H1 (cell line): ENCODE measurements at regions not wholly inside any gene's neighbourhood (a gene's known extent, or its start where the extent isn't known, plus 50 kb on each side); places are given as distances from the start of the nearest gene placed in this dataset.

ENCODE experiments used
- CTCF ChIA-PET: fragments of 300-600 bp; sonication (Branson Sonifier 250); formaldehyde crosslinking; loops from one replicate; lab custom pipeline; 2021; ENCODE audit not compliant: partially characterized antibody; lab: Charles Lee
- POLR2A ChIA-PET: fragments of 300-600 bp; sonication (Branson Sonifier 250); formaldehyde crosslinking; loops from one replicate; lab custom pipeline; 2021; ENCODE audit warnings: inconsistent platforms; ENCODE audit not compliant: partially characterized antibody; lab: Charles Lee
- DNase-seq, 2 experiments: peaks; one replicate each; pipeline versions ENCODE4 v3.0.0 to v3.0.0-alpha.2; 2010 to 2022; ENCODE audit warnings: low spot score in 2 of 2, low read depth in 1 of 2, mixed read lengths in 1 of 2
- FAIRE-seq: peaks from 2 replicates; lab custom pipeline; 2011; peaks lifted over from hg19 to GRCh38; lab: Jason Lieb, UNC
- H2AFZ ChIP-seq: 2 replicates; pipeline ENCODE4 v1.8.1; 2012; ENCODE audit warnings: low read length, inconsistent platforms
- H2AK5ac ChIP-seq: 2 replicates; pipeline ENCODE4 v1.6.1; 2013; ENCODE audit warnings: low read depth, low read length
- H2BK120ac ChIP-seq: replicated peaks from 2 replicates; pipeline ENCODE3; 2013; ENCODE audit warnings: low read depth, low read length, inconsistent platforms
- H2BK12ac ChIP-seq: 2 replicates; pipeline ENCODE4 v1.6.1; 2013; ENCODE audit warnings: low read depth, low read length
- H2BK15ac ChIP-seq: 2 replicates; pipeline ENCODE4 v1.6.1; 2013; ENCODE audit warnings: low read length
- H2BK20ac ChIP-seq: 2 replicates; pipeline ENCODE4 v1.6.1; 2013; ENCODE audit warnings: low read length
- H2BK5ac ChIP-seq: 2 replicates; pipeline ENCODE4 v1.6.1; 2013; ENCODE audit warnings: low read depth, low read length
- H3K14ac ChIP-seq: 2 replicates; pipeline ENCODE4 v1.6.1; 2013; ENCODE audit warnings: inconsistent platforms; ENCODE audit not compliant: insufficient read length
- H3K18ac ChIP-seq: 2 replicates; pipeline ENCODE4 v1.6.1; 2013; ENCODE audit warnings: low read length; ENCODE audit errors: extremely low read depth
- H3K23ac ChIP-seq: 2 replicates; pipeline ENCODE4 v1.6.1; 2013; ENCODE audit warnings: inconsistent platforms; ENCODE audit not compliant: insufficient read length
- H3K23me2 ChIP-seq: 2 replicates; pipeline ENCODE4 v1.6.1; 2013; ENCODE audit warnings: low read depth, low read length
- H3K27ac ChIP-seq: 2 replicates; pipeline ENCODE4 v1.6.1; 2011; ENCODE audit warnings: low read depth, low read length, inconsistent platforms
- H3K27me3 ChIP-seq, 4 experiments: replicated peaks in 1 of 4; 1 replicate in 1 of 4; 2 replicates in 3 of 4; pipeline versions ENCODE4 v1.6.1 to v1.8.1; 2011 to 2013; ENCODE audit warnings: low read length in 3 of 4, mild to moderate bottlenecking in 3 of 4, inconsistent platforms in 2 of 4, mixed read lengths in 2 of 4, moderate library complexity in 1 of 4; ENCODE audit not compliant: control insufficient read depth in 3 of 4, insufficient read depth in 3 of 4; ENCODE audit errors: extremely low read depth in 1 of 4
- H3K36me3 ChIP-seq, 4 experiments: 2 replicates each; pipeline versions ENCODE4 v1.6.1 to v1.8.1; 2011 to 2013; ENCODE audit warnings: mild to moderate bottlenecking in 4 of 4, low read length in 3 of 4, moderate library complexity in 2 of 4, control low read depth in 1 of 4, inconsistent platforms in 1 of 4; ENCODE audit not compliant: insufficient read depth in 4 of 4, control insufficient read depth in 2 of 4
- H3K4ac ChIP-seq: replicated peaks from 2 replicates; pipeline ENCODE3; 2013; ENCODE audit warnings: low read length, low read depth, mixed read lengths, inconsistent platforms; ENCODE audit not compliant: insufficient read length
- H3K4me1 ChIP-seq, 4 experiments: replicated peaks in 1 of 4; 1 replicate in 1 of 4; 2 replicates in 3 of 4; pipeline versions ENCODE4 v1.6.1 to v1.8.1; 2011 to 2013; ENCODE audit warnings: low read length in 3 of 4, inconsistent platforms in 2 of 4, mixed read lengths in 1 of 4; ENCODE audit not compliant: insufficient read depth in 4 of 4, control insufficient read depth in 3 of 4
- H3K4me2 ChIP-seq, 2 experiments: 2 replicates each; pipeline versions ENCODE4 v1.6.1 to v1.8.1; 2011 to 2013; ENCODE audit warnings: low read depth in 2 of 2, low read length in 2 of 2, control low read depth in 1 of 2, inconsistent platforms in 1 of 2, mild to moderate bottlenecking in 1 of 2; ENCODE audit not compliant: insufficient read depth in 1 of 2
- H3K4me3 ChIP-seq, 4 experiments: fragments of 200-600, 300-600 bp in 1 of 4; sonication (generic), shearing (Covaris generic), sonication (Bioruptor Twin) in 1 of 4; 2 replicates each; pipeline versions ENCODE4 v1.5.1 to v1.8.1; 2011 to 2016; ENCODE audit warnings: low read length in 4 of 4, low read depth in 3 of 4, control low read depth in 2 of 4, inconsistent platforms in 2 of 4, mild to moderate bottlenecking in 2 of 4, mixed read lengths in 1 of 4, moderate library complexity in 1 of 4; ENCODE audit not compliant: insufficient read depth in 2 of 4; ENCODE audit errors: extremely low read depth in 1 of 4
- H3K56ac ChIP-seq: replicated peaks from 2 replicates; pipeline ENCODE3; 2013; ENCODE audit warnings: low read depth, mild to moderate bottlenecking, mixed read lengths, low read length, inconsistent platforms; ENCODE audit not compliant: insufficient read length
- H3K79me1 ChIP-seq: 2 replicates; pipeline ENCODE4 v1.6.1; 2013; ENCODE audit warnings: low read depth, low read length, control low read depth
- H3K79me2 ChIP-seq, 2 experiments: 2 replicates each; pipeline versions ENCODE4 v1.6.1 to v1.8.1; 2012 to 2013; ENCODE audit warnings: low read length in 2 of 2, mild to moderate bottlenecking in 2 of 2, inconsistent platforms in 1 of 2; ENCODE audit not compliant: insufficient read depth in 2 of 2, control insufficient read depth in 1 of 2
- H3K9ac ChIP-seq, 4 experiments: replicated peaks in 1 of 4; 1 replicate in 1 of 4; 2 replicates in 3 of 4; pipeline versions ENCODE4 v1.6.1 to v1.8.1; 2011 to 2013; ENCODE audit warnings: low read depth in 3 of 4, low read length in 3 of 4, control low read depth in 2 of 4, mild to moderate bottlenecking in 2 of 4, moderate library complexity in 2 of 4, inconsistent platforms in 1 of 4; ENCODE audit errors: extremely low read depth in 1 of 4
- H3K9me3 ChIP-seq, 2 experiments: 2 replicates each; pipeline versions ENCODE4 v1.6.1 to v1.8.1; 2012 to 2013; ENCODE audit warnings: mild to moderate bottlenecking in 2 of 2, moderate library complexity in 2 of 2, control low read depth in 1 of 2, inconsistent platforms in 1 of 2, low read depth in 1 of 2, low read length in 1 of 2, mixed read lengths in 1 of 2; ENCODE audit not compliant: insufficient read depth in 2 of 2
- H4K20me1 ChIP-seq, 2 experiments: replicated peaks in 1 of 2; 2 replicates each; pipeline versions ENCODE3 to v1.8.1; 2011 to 2013; ENCODE audit warnings: inconsistent platforms in 2 of 2, low read length in 2 of 2, mild to moderate bottlenecking in 1 of 2; ENCODE audit not compliant: insufficient read depth in 2 of 2, control insufficient read depth in 1 of 2
- H4K5ac ChIP-seq: 2 replicates; pipeline ENCODE4 v1.6.1; 2013; ENCODE audit warnings: low read length, low read depth, mixed read lengths, inconsistent platforms; ENCODE audit not compliant: insufficient read length
- H4K8ac ChIP-seq: 2 replicates; pipeline ENCODE4 v1.8.0; 2013; ENCODE audit warnings: mild to moderate bottlenecking, moderate library complexity, low read length, inconsistent platforms; ENCODE audit not compliant: insufficient read depth; ENCODE audit errors: extremely low read depth
- H4K91ac ChIP-seq: replicated peaks from 2 replicates; pipeline ENCODE3; 2013; ENCODE audit warnings: low read length, mixed read lengths, inconsistent platforms; ENCODE audit not compliant: insufficient read length
- BACH1 ChIP-seq: IDR thresholded peaks from 2 replicates; pipeline ENCODE4 v1.6.1; 2012; ENCODE audit warnings: low read length, improper control_type of control experiment
- CREB1 ChIP-seq: IDR thresholded peaks from 2 replicates; pipeline ENCODE4 v1.6.1; 2012; ENCODE audit warnings: inconsistent platforms
- EP300 ChIP-seq, 2 experiments: IDR thresholded peaks; 1 replicate in 1 of 2; 2 replicates in 1 of 2; pipeline ENCODE4 v1.6.1; 2011 to 2012; ENCODE audit warnings: low read depth in 2 of 2, low read length in 2 of 2, mild to moderate bottlenecking in 2 of 2, borderline replicate concordance in 1 of 2, inconsistent platforms in 1 of 2, moderate library complexity in 1 of 2
- EZH2 ChIP-seq: fragments of 200-600 bp; sonication (generic); IDR thresholded peaks from 2 replicates; pipeline ENCODE4 v1.7.1; 2012; ENCODE audit warnings: low read depth, mild to moderate bottlenecking, moderate library complexity, low read length, inconsistent platforms; ENCODE audit not compliant: severe bottlenecking
- POLR2A ChIP-seq, 2 experiments: IDR thresholded peaks; 1 replicate in 1 of 2; 2 replicates in 1 of 2; pipeline ENCODE4 v1.6.1; 2011; ENCODE audit warnings: low read depth in 2 of 2, low read length in 2 of 2, mild to moderate bottlenecking in 2 of 2; ENCODE audit errors: control extremely low read depth in 1 of 2
- SP2 ChIP-seq: IDR thresholded peaks from 2 replicates; pipeline ENCODE4 v1.6.1; 2012; ENCODE audit warnings: mild to moderate bottlenecking, low read length, inconsistent platforms
- WGBS, 2 experiments: shearing (Covaris generic) in 1 of 2; methylation state at CpG; one replicate each; pipeline versions ENCODE4 v1.1.6 to v1.1.7; 2013 to 2015; ENCODE audit warnings: low lambda C conversion rate in 2 of 2, mixed read lengths in 2 of 2, inconsistent platforms in 1 of 2, low coverage in 1 of 2, missing lambda C conversion rate in 1 of 2; ENCODE audit not compliant: insufficient replicate concordance in 2 of 2, insufficient coverage in 1 of 2, insufficient read length in 1 of 2; ENCODE audit errors: extremely low coverage in 1 of 2, missing lambda C conversion rate in 1 of 2; 5-methylcytosine and 5-hydroxymethylcytosine counted together
- TF ChIP-seq, protein P1 (sequence below): IDR thresholded peaks from 2 replicates; pipeline ENCODE4 v1.6.1; 2011; ENCODE audit warnings: low read length, improper control_type of control experiment

DNA sequence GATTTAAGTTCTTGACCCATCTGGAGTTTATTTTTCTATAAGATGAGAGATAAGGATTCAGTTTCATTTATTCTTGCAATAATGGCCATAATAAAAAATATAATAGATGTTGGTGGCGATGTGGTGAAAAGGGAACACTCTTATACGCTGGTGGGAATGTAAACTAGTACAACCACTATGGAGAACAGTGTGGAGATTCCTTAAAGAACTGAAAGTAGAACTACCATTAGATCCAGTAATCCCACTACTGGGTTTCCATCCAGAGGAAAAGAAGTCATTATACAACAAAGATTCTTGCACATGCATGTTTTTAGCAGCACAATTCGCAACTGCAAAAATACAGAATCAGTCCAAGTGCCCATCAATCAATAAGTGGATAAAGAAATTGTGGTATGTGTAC lies 1040.5 kb upstream of the GYPC start:
- no peaks in the 10 kb centered on the region for H3K4me1 ChIP-seq
- no peak overlapping the region for H4K8ac ChIP-seq
- no peak overlapping the region for H2AFZ ChIP-seq
- H3K27me3 ChIP-seq, result no peaks in the 10 kb centered on the region
- no peaks in the 10 kb centered on the region for H3K9me3 ChIP-seq
- FAIRE-seq (no peak), DNase-seq (no peak)
- H2BK120ac ChIP-seq, result no peak overlapping the region
- no peak overlapping the region for H3K23ac ChIP-seq
- 91% methylated on average over 3 of the region's 3 CpGs; no CpG with 5 or more reads in 1 of the 2 experiments for WGBS, 2 experiments
- H4K5ac ChIP-seq, result no peak overlapping the region
- H3K9ac ChIP-seq, result no peak overlapping the region
- no peak overlapping the region for H3K4me3 ChIP-seq
- H2BK15ac ChIP-seq, result no peak overlapping the region
- H2BK20ac ChIP-seq, result no peak overlapping the region
- H3K79me2 ChIP-seq, result no peaks in the 10 kb centered on the region
- H3K4ac ChIP-seq, result no peak overlapping the region
- H3K79me1 ChIP-seq, result no peaks in the 10 kb centered on the region
- H3K18ac ChIP-seq, result no peak overlapping the region
- H2AK5ac ChIP-seq, result no peak overlapping the region
- no peak overlapping the region for H3K14ac ChIP-seq
- H3K56ac ChIP-seq, result no peak overlapping the region
- ChIA-PET CTCF (no interaction called here), POLR2A (no interaction called here)
- H2BK12ac ChIP-seq, result no peak overlapping the region
- H4K20me1 ChIP-seq, result no peaks in the 10 kb centered on the region
- no peak overlapping the region for H3K27ac ChIP-seq
- no peaks in the 10 kb centered on the region for H3K36me3 ChIP-seq
- no peak overlapping the region for H3K4me2 ChIP-seq
- no peak overlapping the region for H2BK5ac ChIP-seq
- H3K23me2 ChIP-seq, result no peaks in the 10 kb centered on the region
- H4K91ac ChIP-seq, result no peak overlapping the region
- TF ChIP-seq EZH2 (no peak), BACH1 (no peak), SP2 (no peak), POLR2A (IDR thresholded peaks at IDR 0.05; ENCODE audit: control extremely low read depth in 1 of 2, low read depth in 2 of 2, low read length in 2 of 2) (no peak), EP300 (IDR thresholded peaks at IDR 0.05; ENCODE audit: borderline replicate concordance in 1 of 2, low read depth in 2 of 2, low read length in 2 of 2) (no peak), CREB1 (no peak)
- TF ChIP-seq, protein P1, sequence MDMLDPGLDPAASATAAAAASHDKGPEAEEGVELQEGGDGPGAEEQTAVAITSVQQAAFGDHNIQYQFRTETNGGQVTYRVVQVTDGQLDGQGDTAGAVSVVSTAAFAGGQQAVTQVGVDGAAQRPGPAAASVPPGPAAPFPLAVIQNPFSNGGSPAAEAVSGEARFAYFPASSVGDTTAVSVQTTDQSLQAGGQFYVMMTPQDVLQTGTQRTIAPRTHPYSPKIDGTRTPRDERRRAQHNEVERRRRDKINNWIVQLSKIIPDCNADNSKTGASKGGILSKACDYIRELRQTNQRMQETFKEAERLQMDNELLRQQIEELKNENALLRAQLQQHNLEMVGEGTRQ, result no peak
